ENCODE measurements at regions not wholly inside any gene's neighbourhood (a gene's known extent, or its start where the extent isn't known, plus 50 kb on each side); places are given as distances from the start of the nearest gene placed in this dataset.

DNA sequence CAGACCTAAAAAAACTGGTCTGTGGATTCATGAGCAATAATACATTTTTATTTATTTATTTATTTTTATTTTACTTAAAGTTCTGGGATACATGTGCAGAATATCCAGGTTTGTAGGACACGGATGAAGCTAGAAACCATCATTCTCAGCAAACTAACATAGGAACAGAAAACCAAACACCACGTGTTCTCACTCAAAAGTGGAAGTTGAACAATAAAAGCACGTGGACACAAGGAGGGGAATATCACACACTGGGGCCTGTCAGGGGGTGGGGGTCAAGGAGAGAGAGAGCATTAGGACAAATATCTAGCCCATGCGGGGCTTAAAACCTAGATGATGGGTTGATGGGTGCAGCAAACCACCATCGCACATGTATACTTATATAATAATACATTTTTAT, 705.9 kb downstream of the RAB28 start:
- no peak for DNase-seq (ENCODE audit: extremely low read depth, low read depth)
- TF ChIP-seq, protein P1, sequence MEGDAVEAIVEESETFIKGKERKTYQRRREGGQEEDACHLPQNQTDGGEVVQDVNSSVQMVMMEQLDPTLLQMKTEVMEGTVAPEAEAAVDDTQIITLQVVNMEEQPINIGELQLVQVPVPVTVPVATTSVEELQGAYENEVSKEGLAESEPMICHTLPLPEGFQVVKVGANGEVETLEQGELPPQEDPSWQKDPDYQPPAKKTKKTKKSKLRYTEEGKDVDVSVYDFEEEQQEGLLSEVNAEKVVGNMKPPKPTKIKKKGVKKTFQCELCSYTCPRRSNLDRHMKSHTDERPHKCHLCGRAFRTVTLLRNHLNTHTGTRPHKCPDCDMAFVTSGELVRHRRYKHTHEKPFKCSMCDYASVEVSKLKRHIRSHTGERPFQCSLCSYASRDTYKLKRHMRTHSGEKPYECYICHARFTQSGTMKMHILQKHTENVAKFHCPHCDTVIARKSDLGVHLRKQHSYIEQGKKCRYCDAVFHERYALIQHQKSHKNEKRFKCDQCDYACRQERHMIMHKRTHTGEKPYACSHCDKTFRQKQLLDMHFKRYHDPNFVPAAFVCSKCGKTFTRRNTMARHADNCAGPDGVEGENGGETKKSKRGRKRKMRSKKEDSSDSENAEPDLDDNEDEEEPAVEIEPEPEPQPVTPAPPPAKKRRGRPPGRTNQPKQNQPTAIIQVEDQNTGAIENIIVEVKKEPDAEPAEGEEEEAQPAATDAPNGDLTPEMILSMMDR (IDR thresholded peaks at IDR 0.05; ENCODE audit: low read depth, low read length), result no peak

DNA sequence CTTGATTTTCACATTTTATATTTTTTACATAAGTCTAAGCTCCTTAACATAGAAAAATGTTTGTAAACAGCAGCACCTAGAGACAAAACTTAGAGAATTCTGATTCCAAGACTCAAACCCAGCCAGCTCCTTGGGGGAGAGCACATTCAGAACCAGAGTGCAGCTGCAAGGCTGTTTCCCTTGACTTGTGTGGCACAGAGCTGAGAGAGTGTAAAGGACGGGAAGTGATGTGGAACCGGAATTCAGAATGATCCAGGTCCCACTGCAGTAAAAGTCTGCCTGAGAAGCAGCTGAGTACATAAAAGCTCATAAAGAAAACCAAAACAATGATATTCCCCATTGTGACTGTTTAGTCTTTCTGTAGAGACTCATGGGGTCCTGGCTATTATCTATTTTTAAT, 713.8 kb downstream of the RAB28 start:
- DNase-seq (ENCODE audit: extremely low read depth, low read depth), result no peak
- TF ChIP-seq, protein P1 (IDR thresholded peaks at IDR 0.05; ENCODE audit: low read depth, low read length), result no peak

DNA sequence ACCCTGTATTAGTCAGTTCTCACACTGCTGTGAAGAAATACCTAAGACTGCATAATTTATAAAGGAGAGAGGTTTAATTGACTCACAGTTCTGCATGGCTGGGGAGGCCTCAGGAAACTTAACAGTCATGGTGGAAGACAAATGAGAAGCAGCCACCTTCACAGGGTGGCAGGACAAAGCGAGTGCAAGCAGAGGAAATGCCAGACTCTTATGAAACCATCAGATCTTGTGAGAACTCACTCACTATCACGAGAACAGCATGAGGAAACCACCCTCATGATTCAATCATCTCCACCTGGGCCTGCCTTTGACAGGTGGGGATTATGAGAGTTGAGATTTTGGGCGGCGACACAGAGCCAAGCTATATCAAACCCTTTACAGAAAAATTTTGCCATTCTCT, 722.4 kb downstream of the RAB28 start:
- no peak for DNase-seq (ENCODE audit: extremely low read depth, low read depth)
- TF ChIP-seq, protein P1 (IDR thresholded peaks at IDR 0.05; ENCODE audit: low read depth, low read length), result no peak

DNA sequence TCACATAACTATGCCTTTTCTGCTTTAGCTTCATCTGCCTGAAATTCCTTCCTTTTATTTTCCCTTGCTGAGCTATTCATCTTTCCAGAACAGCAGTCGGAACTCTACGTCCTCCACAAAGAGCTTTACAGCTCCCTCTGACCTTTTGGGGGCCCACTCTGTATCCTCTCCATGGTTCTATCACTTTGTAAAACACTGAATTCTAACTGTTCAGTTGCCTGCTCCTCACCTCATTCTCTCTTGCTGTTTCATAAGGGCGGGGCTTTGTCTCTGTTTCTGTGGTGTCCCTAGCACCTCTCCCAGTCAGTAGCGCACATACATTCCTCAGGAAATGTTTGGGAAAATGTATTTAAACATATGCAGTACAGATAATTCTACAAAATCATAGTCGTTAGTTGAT, 737.0 kb downstream of the RAB28 start:
- TF ChIP-seq, protein P1 (IDR thresholded peaks at IDR 0.05; ENCODE audit: low read depth, low read length), result no peak

DNA sequence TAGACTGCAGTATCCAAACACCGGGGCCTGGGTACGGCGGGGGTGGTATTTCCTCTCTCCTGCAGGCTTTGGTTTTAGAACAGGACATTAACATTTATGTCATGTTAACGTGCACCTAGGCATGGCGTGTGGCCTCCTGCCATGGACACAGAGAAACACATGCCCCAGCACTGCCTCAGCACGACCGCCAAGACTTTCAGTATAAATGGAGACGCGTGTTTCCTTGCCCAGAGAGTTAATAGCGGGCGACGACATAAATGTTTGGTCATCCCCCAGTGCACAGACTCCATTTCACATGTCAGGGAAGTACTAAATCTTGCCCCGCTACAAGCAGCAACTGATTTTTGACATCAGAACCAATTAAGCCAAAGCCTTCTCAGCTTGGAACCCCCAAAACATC, 737.9 kb downstream of the RAB28 start:
- TF ChIP-seq, protein P1 (IDR thresholded peaks at IDR 0.05; ENCODE audit: low read depth, low read length), result no peak
- DNase-seq (ENCODE audit: extremely low read depth, low read depth), result no peak

More for the DNA sequence above, 737.0 kb downstream of the RAB28 start:
- DNase-seq (ENCODE audit: extremely low read depth, low read depth), result no peak

DNA sequence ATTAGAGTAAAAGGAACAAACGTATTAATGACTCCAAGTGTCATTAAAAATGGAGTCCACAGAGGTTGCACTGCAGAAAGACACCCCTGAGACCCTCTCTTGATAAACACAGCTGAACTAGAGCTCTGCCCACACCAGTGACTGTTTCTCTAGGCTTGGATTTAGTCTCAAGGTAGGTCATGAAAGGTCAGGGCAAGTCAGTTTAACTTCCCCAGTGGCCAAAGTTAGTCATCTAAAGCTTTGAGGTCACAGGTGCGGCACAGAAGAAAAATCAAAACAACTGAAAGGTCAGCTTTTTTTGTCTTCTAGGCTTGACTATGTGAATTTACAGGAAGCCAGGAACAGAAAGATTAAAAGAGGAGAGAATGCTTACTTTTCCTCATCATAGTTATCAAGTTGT, 749.6 kb downstream of the RAB28 start:
- TF ChIP-seq, protein P1 (IDR thresholded peaks at IDR 0.05; ENCODE audit: low read depth, low read length), result no peak
- DNase-seq (ENCODE audit: extremely low read depth, low read depth), result no peak

DNA sequence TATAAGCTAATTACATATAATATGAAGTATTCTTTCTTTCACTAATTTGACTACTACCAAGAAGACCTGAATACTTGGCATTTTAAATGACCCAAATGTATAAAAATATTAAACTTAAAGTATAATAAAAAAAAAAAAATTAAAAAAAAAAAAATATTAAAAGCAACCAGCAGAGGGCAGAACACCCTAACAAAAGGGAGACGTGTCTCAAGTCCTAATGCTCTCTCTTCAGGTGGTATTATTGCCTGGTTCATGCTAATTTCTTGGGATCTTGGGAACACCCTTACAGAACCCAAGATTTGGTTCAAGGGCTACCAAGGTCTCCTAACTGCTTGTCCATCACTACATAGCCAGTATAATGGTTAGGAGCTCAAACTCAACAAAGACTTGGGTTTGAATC, 754.8 kb downstream of the RAB28 start:
- TF ChIP-seq, protein P1 (IDR thresholded peaks at IDR 0.05; ENCODE audit: low read depth, low read length), result peak; percentile 23
- no peak for DNase-seq (ENCODE audit: extremely low read depth, low read depth)
